HEK293 (cell line): ENCODE measurements at regions not wholly inside any gene's neighbourhood (a gene's known extent, or its start where the extent isn't known, plus 50 kb on each side); places are given as distances from the start of the nearest gene placed in this dataset.

Experiments used
- CTCF ChIP-seq: fragments of 450-650 bp; formaldehyde crosslinking; IDR thresholded peaks from 2 replicates; pipeline ENCODE4 v1.5.1; 2016; ENCODE audit warnings: missing biosample characterization, missing genetic modification characterization
- YY1 ChIP-seq: fragments of 450-650 bp; formaldehyde crosslinking; IDR thresholded peaks from 2 replicates; pipeline ENCODE4 v1.5.1; 2018; ENCODE audit warnings: missing biosample characterization, missing genetic modification characterization
- ZBTB1 ChIP-seq: fragments of 450-650 bp; formaldehyde crosslinking; IDR thresholded peaks from 2 replicates; pipeline ENCODE4 v1.5.1; 2016; ENCODE audit warnings: missing biosample characterization, missing genetic modification characterization
- ZBTB26 ChIP-seq: fragments of 450-650 bp; formaldehyde crosslinking; optimal IDR thresholded peaks from 2 replicates; pipeline ENCODE3; 2016; ENCODE audit warnings: missing biosample characterization, mild to moderate bottlenecking, missing genetic modification characterization
- TF ChIP-seq, protein P1 (sequence below): fragments of 450-650 bp; formaldehyde crosslinking; IDR thresholded peaks from 2 replicates; pipeline ENCODE4 v1.5.1; 2016; ENCODE audit warnings: missing biosample characterization, missing genetic modification characterization, borderline replicate concordance

- TF ChIP-seq ZBTB1 (tag by site-specific recombination) (no peak), YY1 (no peak), ZBTB26 (tag by site-specific recombination) (no peak), CTCF (tag by site-specific recombination) (no peak)
- TF ChIP-seq, protein P1, sequence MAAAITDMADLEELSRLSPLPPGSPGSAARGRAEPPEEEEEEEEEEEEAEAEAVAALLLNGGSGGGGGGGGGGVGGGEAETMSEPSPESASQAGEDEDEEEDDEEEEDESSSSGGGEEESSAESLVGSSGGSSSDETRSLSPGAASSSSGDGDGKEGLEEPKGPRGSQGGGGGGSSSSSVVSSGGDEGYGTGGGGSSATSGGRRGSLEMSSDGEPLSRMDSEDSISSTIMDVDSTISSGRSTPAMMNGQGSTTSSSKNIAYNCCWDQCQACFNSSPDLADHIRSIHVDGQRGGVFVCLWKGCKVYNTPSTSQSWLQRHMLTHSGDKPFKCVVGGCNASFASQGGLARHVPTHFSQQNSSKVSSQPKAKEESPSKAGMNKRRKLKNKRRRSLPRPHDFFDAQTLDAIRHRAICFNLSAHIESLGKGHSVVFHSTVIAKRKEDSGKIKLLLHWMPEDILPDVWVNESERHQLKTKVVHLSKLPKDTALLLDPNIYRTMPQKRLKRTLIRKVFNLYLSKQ (tag by site-specific recombination): no peak
Observed at GRCh38 chr6:90896075-90896547, 309.2 kb upstream of the MAP3K7 start.
